ENCODE measurements at regions not wholly inside any gene's neighbourhood (a gene's known extent, or its start where the extent isn't known, plus 50 kb on each side); places are given as distances from the start of the nearest gene placed in this dataset.

- intact Hi-C loops (cut with DNase I; ENCODE audit: low total_unique reads): no loop called here
- in situ Hi-C loops (cut with MboI; ENCODE audit: low sequenced_read_pairs in 4 of 4): no loop called here
- no peak overlapping the region for H3K27ac ChIP-seq
- DNase-seq: no peak
- H3K4me1 ChIP-seq: no peaks in the 10 kb centered on the region
- no peak overlapping the region for H3K4me3 ChIP-seq
- ATAC-seq: no peak
- no peak for TF ChIP-seq CTCF (IDR thresholded peaks at IDR 0.05 in 4 of 5, conservative IDR thresholded peaks at IDR 0.05 in 1 of 5)
- no peak for TF ChIP-seq POLR2A (IDR thresholded peaks at IDR 0.05)
- H3K9me3 ChIP-seq: no peaks in the 10 kb centered on the region
- no peaks in the 10 kb centered on the region for H3K27me3 ChIP-seq
- H3K36me3 ChIP-seq: no peaks in the 10 kb centered on the region
Observed at GRCh38 chr1:95984798-95985374, 736.7 kb upstream of the PTBP2 start.

GRCh38 chr1:95990033-95990432, 731.6 kb upstream of the PTBP2 start:
- no peak overlapping the region for H3K4me3 ChIP-seq
- ATAC-seq: no peak
- no peak overlapping the region for H3K27ac ChIP-seq
- no peak for DNase-seq
- no peaks in the 10 kb centered on the region for H3K9me3 ChIP-seq
- no peak for TF ChIP-seq POLR2A (IDR thresholded peaks at IDR 0.05)
- TF ChIP-seq CTCF (IDR thresholded peaks at IDR 0.05 in 4 of 5, conservative IDR thresholded peaks at IDR 0.05 in 1 of 5): no peak
- H3K27me3 ChIP-seq: no peaks in the 10 kb centered on the region
- H3K4me1 ChIP-seq: no peaks in the 10 kb centered on the region
- intact Hi-C loops (cut with DNase I; ENCODE audit: low total_unique reads) (no loop called here), in situ Hi-C loops (cut with MboI; ENCODE audit: low sequenced_read_pairs in 4 of 4) (no loop called here)
- H3K36me3 ChIP-seq: no peaks in the 10 kb centered on the region

GRCh38 chr1:95991787-95992520, 729.6 kb upstream of the PTBP2 start:
- ATAC-seq: no peak
- intact Hi-C loops (cut with DNase I; ENCODE audit: low total_unique reads): no loop called here
- H3K36me3 ChIP-seq: no peaks in the 10 kb centered on the region
- in situ Hi-C loops (cut with MboI; ENCODE audit: low sequenced_read_pairs in 4 of 4): no loop called here
- no peak for DNase-seq
- TF ChIP-seq POLR2A (IDR thresholded peaks at IDR 0.05) (no peak), CTCF (IDR thresholded peaks at IDR 0.05 in 4 of 5, conservative IDR thresholded peaks at IDR 0.05 in 1 of 5) (no peak)
- H3K27me3 ChIP-seq: no peaks in the 10 kb centered on the region
- no peak overlapping the region for H3K27ac ChIP-seq
- H3K9me3 ChIP-seq: no peaks in the 10 kb centered on the region
- H3K4me3 ChIP-seq: no peak overlapping the region
- no peaks in the 10 kb centered on the region for H3K4me1 ChIP-seq

GRCh38 chr1:95994643-95995042, 726.9 kb upstream of the PTBP2 start:
- DNase-seq (no peak), ATAC-seq (no peak)
- H3K9me3 ChIP-seq: no peaks in the 10 kb centered on the region
- intact Hi-C loops (cut with DNase I; ENCODE audit: low total_unique reads) (no loop called here), in situ Hi-C loops (cut with MboI; ENCODE audit: low sequenced_read_pairs in 4 of 4) (no loop called here)
- H3K27me3 ChIP-seq: no peaks in the 10 kb centered on the region
- H3K4me3 ChIP-seq: no peak overlapping the region
- no peaks in the 10 kb centered on the region for H3K4me1 ChIP-seq
- TF ChIP-seq POLR2A (IDR thresholded peaks at IDR 0.05): no peak
- TF ChIP-seq CTCF (IDR thresholded peaks at IDR 0.05 in 4 of 5, conservative IDR thresholded peaks at IDR 0.05 in 1 of 5): no peak
- H3K27ac ChIP-seq: no peak overlapping the region
- no peaks in the 10 kb centered on the region for H3K36me3 ChIP-seq

All from gastrocnemius medialis (tissue), 4 donors.